GM12874 (cell line): ENCODE measurements at regions not wholly inside any gene's neighbourhood (a gene's known extent, or its start where the extent isn't known, plus 50 kb on each side); places are given as distances from the start of the nearest gene placed in this dataset.

Source experiments
- CTCF ChIP-seq: IDR thresholded peaks from 2 replicates; pipeline ENCODE4 v1.5.1; 2011; ENCODE audit warnings: low read depth, mild to moderate bottlenecking, control low read depth, low read length, moderate library complexity; ENCODE audit not compliant: insufficient read depth

DNA sequence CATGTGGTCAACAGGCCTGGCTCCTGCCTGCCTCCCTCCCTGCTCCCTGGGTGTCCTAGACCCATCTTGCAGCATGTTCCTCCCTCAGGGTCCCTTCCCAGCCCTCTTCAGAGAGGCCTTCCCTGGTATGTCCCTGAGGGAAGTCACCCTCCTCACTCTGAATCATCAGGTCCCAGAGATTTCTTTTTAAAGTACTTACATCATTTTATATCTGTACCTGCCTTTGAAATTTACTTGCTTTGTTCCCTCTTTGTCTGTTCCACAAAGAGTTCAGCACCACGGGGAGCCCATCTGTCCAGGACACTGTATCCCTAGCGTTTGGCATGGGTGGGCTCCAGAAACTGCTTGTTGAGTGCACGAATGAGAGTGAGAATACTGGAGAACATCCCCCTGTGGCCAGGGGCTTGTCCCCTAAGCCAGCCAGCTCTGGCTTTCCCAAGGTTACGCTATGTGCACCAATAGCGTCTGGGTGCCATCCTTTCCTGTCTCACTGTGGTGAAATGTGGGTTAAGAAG, 50.6 kb upstream of the IGFBP3 start:
- no peak for TF ChIP-seq CTCF

DNA sequence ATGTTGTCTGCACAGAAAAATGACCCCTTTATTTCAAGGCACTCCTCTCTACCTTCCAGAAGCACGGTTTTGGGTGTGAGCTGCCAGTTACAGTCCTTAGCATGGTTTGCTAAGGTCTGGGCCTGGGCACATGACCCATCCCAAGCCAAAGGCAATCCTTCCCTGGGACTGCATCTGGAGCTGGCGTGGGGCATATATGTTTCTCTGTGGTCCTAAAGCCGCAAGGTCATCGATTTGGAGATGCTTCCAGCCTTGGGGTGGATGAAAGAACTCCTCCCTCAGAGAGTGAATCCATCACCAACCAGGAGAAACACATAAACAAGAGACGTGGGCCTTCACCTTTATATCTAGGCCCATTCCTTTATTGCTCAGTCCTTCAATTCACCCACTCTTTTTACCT, 50.1 kb upstream of the IGFBP3 start:
- TF ChIP-seq CTCF, result no peak
